ENCODE measurements at regions not wholly inside any gene's neighbourhood (a gene's known extent, or its start where the extent isn't known, plus 50 kb on each side); places are given as distances from the start of the nearest gene placed in this dataset.

GRCh38 chr2:129457277-129457818, 522.1 kb upstream of the RAB6C start:
- no peak for DNase-seq (ENCODE audit: low spot score)
- CTCF ChIA-PET, result interaction anchor here (1.0 kb wide), 1 partner anchor 61 kb away, joined by 4 read pairs; no protein-coding TSS in a partner anchor
- ATAC-seq, result no peak
- H3K36me3 Mint-ChIP-seq, result no peaks in the 10 kb centered on the region
- no peak overlapping the region for H3K4me3 Mint-ChIP-seq
- TF ChIP-seq SP1 (CRISPR knock-in tag; conservative IDR thresholded peaks at IDR 0.05), result no peak
- H3K27me3 Mint-ChIP-seq (ENCODE audit: low read depth), result no peaks in the 10 kb centered on the region
- H3K4me1 Mint-ChIP-seq, result no peaks in the 10 kb centered on the region
- no peaks in the 10 kb centered on the region for H3K9me3 Mint-ChIP-seq
- H3K27ac Mint-ChIP-seq, result no peak overlapping the region
- POLR2A ChIA-PET, result no interaction called here

GRCh38 chr2:129458006-129458405, 521.5 kb upstream of the RAB6C start:
- Mint-ChIP-seq H3K9me3 (no peaks in the 10 kb centered on the region), H3K27me3 (ENCODE audit: low read depth) (no peaks in the 10 kb centered on the region), H3K4me1 (no peaks in the 10 kb centered on the region), H3K27ac (no peak overlapping the region), H3K36me3 (no peaks in the 10 kb centered on the region), H3K4me3 (no peak overlapping the region)
- CTCF ChIA-PET, result interaction anchor here (1.0 kb wide), 1 partner anchor 61 kb away, joined by 4 read pairs; no protein-coding TSS in a partner anchor
- ATAC-seq, result no peak
- DNase-seq (ENCODE audit: low spot score), result no peak
- no peak for TF ChIP-seq KAT7 (CRISPR knock-in tag; IDR thresholded peaks at IDR 0.05; ENCODE audit: borderline replicate concordance)
- TF ChIP-seq ZNF263 (CRISPR knock-in tag; IDR thresholded peaks at IDR 0.05; ENCODE audit: low read depth), result no peak
- TF ChIP-seq ELF4 (CRISPR knock-in tag; IDR thresholded peaks at IDR 0.05; ENCODE audit: low read depth), result no peak
- no peak for TF ChIP-seq SOX15 (CRISPR knock-in tag; IDR thresholded peaks at IDR 0.05)
- TF ChIP-seq JUN (CRISPR knock-in tag; IDR thresholded peaks at IDR 0.05), result no peak
- no peak for TF ChIP-seq ZNF425 (CRISPR knock-in tag; conservative IDR thresholded peaks at IDR 0.05)
- POLR2A ChIA-PET, result interaction anchor here (0.6 kb wide), 1 partner anchor 357 kb away, joined by 3 read pairs; no protein-coding TSS in a partner anchor

GRCh38 chr2:129458436-129458835, 521.0 kb upstream of the RAB6C start:
- no peak for DNase-seq (ENCODE audit: low spot score)
- Mint-ChIP-seq H3K4me3 (no peak overlapping the region), H3K9me3 (no peaks in the 10 kb centered on the region), H3K27me3 (ENCODE audit: low read depth) (no peaks in the 10 kb centered on the region), H3K36me3 (no peaks in the 10 kb centered on the region), H3K4me1 (no peaks in the 10 kb centered on the region), H3K27ac (no peak overlapping the region)
- ChIA-PET POLR2A (interaction anchor here (0.6 kb wide), 1 partner anchor 357 kb away, joined by 3 read pairs; no protein-coding TSS in a partner anchor), CTCF (no interaction called here)
- TF ChIP-seq TCF7 (CRISPR knock-in tag; IDR thresholded peaks at IDR 0.05; ENCODE audit: low read depth) (no peak), HMGXB4 (CRISPR knock-in tag; IDR thresholded peaks at IDR 0.05) (no peak), ZNF281 (CRISPR knock-in tag; IDR thresholded peaks at IDR 0.05) (no peak), ZNF232 (CRISPR knock-in tag; IDR thresholded peaks at IDR 0.05) (no peak), EMX1 (CRISPR knock-in tag; IDR thresholded peaks at IDR 0.05) (no peak), SP1 (CRISPR knock-in tag; conservative IDR thresholded peaks at IDR 0.05) (no peak), ELF4 (CRISPR knock-in tag; IDR thresholded peaks at IDR 0.05; ENCODE audit: low read depth) (no peak), FOXJ3 (CRISPR knock-in tag; IDR thresholded peaks at IDR 0.05; ENCODE audit: borderline replicate concordance) (no peak), FOXP4 (CRISPR knock-in tag; IDR thresholded peaks at IDR 0.05) (no peak)
- no peak for ATAC-seq
